Nephron progenitor cell (in vitro differentiated cells): ENCODE measurements at regions not wholly inside any gene's neighbourhood (a gene's known extent, or its start where the extent isn't known, plus 50 kb on each side); places are given as distances from the start of the nearest gene placed in this dataset.

Experiments used
- DNase-seq: peaks from one replicate; pipeline ENCODE4 v3.0.0; 2021
- H3K27ac Mint-ChIP-seq: 2 replicates; pipeline ENCODE4 v1.8.0; 2021; ENCODE audit warnings: mild to moderate bottlenecking, moderate library complexity, mixed read lengths
- H3K27me3 Mint-ChIP-seq: 2 replicates; pipeline ENCODE4 v1.8.0; 2021; ENCODE audit warnings: mild to moderate bottlenecking, low read depth, mixed read lengths; ENCODE audit not compliant: poor library complexity
- H3K36me3 Mint-ChIP-seq: 2 replicates; pipeline ENCODE4 v1.8.0; 2021; ENCODE audit warnings: low read depth, mixed read lengths
- H3K4me1 Mint-ChIP-seq: 2 replicates; pipeline ENCODE4 v1.8.0; 2021; ENCODE audit warnings: mixed read lengths
- H3K4me3 Mint-ChIP-seq: 2 replicates; pipeline ENCODE4 v1.8.0; 2021; ENCODE audit warnings: mild to moderate bottlenecking, moderate library complexity, mixed read lengths
- H3K9me3 Mint-ChIP-seq: 2 replicates; pipeline ENCODE4 v1.8.0; 2021; ENCODE audit warnings: mild to moderate bottlenecking, moderate library complexity, mixed read lengths
- CTCF ChIP-seq: fragments of 200-600 bp; sonication (generic); IDR thresholded peaks from 2 replicates; pipeline ENCODE4 v1.5.0; 2021; ENCODE audit warnings: antibody characterized with exemption

- Mint-ChIP-seq H3K9me3 (no peaks in the 10 kb centered on the region), H3K4me1 (no peaks in the 10 kb centered on the region), H3K36me3 (peaks cover 4% of the 10 kb centered on the region), H3K4me3 (no peak overlapping the region), H3K27ac (no peak overlapping the region), H3K27me3 (peaks cover 2% of the 10 kb centered on the region)
- no peak for DNase-seq
- no peak for TF ChIP-seq CTCF
Measured at GRCh38 chr13:73733706-73734105, 400.5 kb downstream of the KLF12 start.

GRCh38 chr13:73732350-73732749 is 401.9 kb downstream of the KLF12 start:
- H3K4me1 Mint-ChIP-seq = no peaks in the 10 kb centered on the region

GRCh38 chr13:73731564-73731963 is 402.6 kb downstream of the KLF12 start:
- no peak for TF ChIP-seq CTCF
- Mint-ChIP-seq H3K9me3 (no peaks in the 10 kb centered on the region), H3K36me3 (peaks cover 4% of the 10 kb centered on the region), H3K27ac (no peak overlapping the region), H3K27me3 (peaks cover 2% of the 10 kb centered on the region), H3K4me3 (no peak overlapping the region), H3K4me1 (no peaks in the 10 kb centered on the region)
- no peak for DNase-seq

More at GRCh38 chr13:73732350-73732749, 401.9 kb downstream of the KLF12 start:
- H3K27ac Mint-ChIP-seq = no peak overlapping the region
- no peak for DNase-seq
- peaks cover 4% of the 10 kb centered on the region for H3K36me3 Mint-ChIP-seq
- TF ChIP-seq CTCF = no peak
- no peak overlapping the region for H3K4me3 Mint-ChIP-seq
- H3K9me3 Mint-ChIP-seq = no peaks in the 10 kb centered on the region
- H3K27me3 Mint-ChIP-seq = peaks cover 2% of the 10 kb centered on the region

- no peak for TF ChIP-seq CTCF
- no peaks in the 10 kb centered on the region for H3K9me3 Mint-ChIP-seq
- no peaks in the 10 kb centered on the region for H3K4me1 Mint-ChIP-seq
- no peak overlapping the region for H3K4me3 Mint-ChIP-seq
- no peaks in the 10 kb centered on the region for H3K36me3 Mint-ChIP-seq
- DNase-seq = no peak
- no peak overlapping the region for H3K27ac Mint-ChIP-seq
- H3K27me3 Mint-ChIP-seq = peaks cover 2% of the 10 kb centered on the region
Measured at GRCh38 chr13:73730014-73730413, 404.2 kb downstream of the KLF12 start.

GRCh38 chr13:73729046-73729445 is 405.2 kb downstream of the KLF12 start:
- H3K27ac Mint-ChIP-seq = no peak overlapping the region
- no peaks in the 10 kb centered on the region for H3K4me1 Mint-ChIP-seq
- H3K9me3 Mint-ChIP-seq = no peaks in the 10 kb centered on the region
- no peaks in the 10 kb centered on the region for H3K36me3 Mint-ChIP-seq
- H3K27me3 Mint-ChIP-seq = peaks cover 2% of the 10 kb centered on the region
- H3K4me3 Mint-ChIP-seq = no peak overlapping the region
- DNase-seq = no peak
- no peak for TF ChIP-seq CTCF

- H3K4me1 Mint-ChIP-seq = no peaks in the 10 kb centered on the region
- H3K27me3 Mint-ChIP-seq = no peaks in the 10 kb centered on the region
- no peak overlapping the region for H3K4me3 Mint-ChIP-seq
- DNase-seq = no peak
- H3K36me3 Mint-ChIP-seq = no peaks in the 10 kb centered on the region
- H3K27ac Mint-ChIP-seq = peak overlapping the region; percentile 13
- TF ChIP-seq CTCF = no peak
- H3K9me3 Mint-ChIP-seq = no peaks in the 10 kb centered on the region
Measured at GRCh38 chr13:73722120-73722519, 412.1 kb downstream of the KLF12 start.
